HG02610 (cell line): ENCODE measurements at regions not wholly inside any gene's neighbourhood (a gene's known extent, or its start where the extent isn't known, plus 50 kb on each side); places are given as distances from the start of the nearest gene placed in this dataset.
A peak's percentile ranks its signal among the peaks of the same experiment; 100 is the strongest.
"Not testable (repeated sequence)": the region's sequence is repeated elsewhere in the genome, so short reads cannot be mapped to it uniquely, and the experiment has no call there.

Source experiments
- ATAC-seq: cut with Tn5 transposase; IDR thresholded peaks from one replicate; pipeline ENCODE4 v1.9.1; 2021; ENCODE audit warnings: mild to moderate bottlenecking, moderate library complexity; ENCODE audit not compliant: unreplicated experiment

DNA sequence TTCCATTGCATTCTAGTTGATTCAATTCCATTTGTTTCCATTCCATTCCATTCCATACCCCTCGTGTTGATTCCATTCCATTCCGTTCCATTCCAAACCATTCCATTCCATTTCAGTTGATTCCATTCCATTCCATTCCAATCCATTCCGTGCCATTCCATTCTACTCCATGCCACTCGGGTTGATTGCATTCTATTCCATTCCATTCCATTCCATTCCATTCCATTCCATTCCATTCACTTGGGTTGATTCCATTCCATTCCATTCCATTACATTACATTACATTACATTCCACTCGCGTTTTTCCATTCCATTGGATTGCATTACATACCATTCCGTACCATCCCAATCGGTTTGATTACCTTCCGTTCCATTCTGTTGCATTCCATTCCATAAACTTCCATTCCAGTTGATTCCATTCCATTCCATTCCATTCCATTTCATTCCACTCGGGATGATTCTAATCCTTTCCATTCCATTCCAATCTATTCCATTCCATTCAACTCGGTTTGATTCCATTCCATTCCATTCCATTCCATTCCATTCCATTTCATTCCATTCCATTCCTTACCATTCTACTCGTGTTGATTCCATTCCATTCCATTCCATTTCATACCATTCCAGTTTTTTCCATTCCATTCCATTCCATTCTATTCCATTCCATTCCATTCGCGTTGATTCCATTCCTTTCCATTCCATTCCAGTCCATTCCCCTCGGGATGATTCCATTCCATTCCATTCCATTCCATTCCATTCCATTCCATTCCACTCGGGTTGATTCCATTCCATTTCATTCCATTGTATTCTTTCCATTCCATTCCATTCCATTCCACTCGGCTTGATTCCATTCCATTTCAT, 1140.4 kb downstream of the RPIA start:
- ATAC-seq: no peak

DNA sequence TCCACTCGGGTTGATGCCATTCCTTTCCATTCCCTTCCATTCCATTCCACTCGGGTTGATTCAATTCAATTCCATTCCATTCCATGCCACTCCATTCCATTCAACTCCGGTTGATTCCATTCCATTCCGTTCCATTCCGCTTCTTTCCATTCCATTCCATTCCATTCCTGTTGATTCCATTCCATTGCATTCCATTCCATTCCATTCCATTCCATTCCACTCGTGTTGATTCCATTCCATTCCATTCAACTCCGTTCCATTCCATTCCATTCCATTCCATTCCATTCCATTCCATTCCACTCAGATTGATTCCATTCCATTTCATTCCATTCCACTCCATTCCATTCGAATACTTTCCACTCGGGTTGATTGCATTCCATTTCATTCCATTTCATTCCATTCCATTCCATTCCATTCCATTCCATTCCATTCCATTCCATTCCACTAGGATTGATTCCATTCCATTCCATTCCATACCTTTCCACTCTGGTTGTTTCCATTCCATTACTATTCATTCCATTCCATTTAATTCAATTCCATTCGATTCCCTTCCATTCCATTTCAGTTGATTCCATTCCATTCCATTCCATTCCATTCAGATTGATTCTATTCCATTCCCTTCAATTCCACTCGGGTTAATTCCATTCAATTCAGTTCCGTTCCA, 1141.8 kb downstream of the RPIA start:
- ATAC-seq: peak; percentile 52

GRCh38 chr2:89833780-89834117, 1142.3 kb downstream of the RPIA start:
- no peak for ATAC-seq

- no peak for ATAC-seq
Measured at GRCh38 chr2:89834306-89834705, 1142.8 kb downstream of the RPIA start.

DNA sequence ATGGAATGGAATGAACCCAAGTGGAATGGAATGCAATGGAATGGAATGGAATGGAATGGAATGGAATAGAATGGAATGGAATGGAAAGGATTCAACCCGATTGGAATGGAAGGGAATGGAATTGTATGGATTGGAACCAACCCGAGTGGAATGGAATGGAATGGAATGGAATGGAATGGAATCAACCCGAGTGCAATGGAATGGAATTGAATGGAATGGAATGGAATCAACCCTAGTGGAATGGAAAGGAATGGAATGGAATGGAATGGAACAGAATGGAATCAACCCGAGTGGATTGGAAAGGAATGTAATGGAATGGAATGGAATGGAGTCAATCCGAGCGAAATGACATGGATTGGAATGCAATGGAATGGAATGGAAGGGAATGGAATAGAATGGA, 1144.9 kb downstream of the RPIA start:
- ATAC-seq: peak; percentile 44

GRCh38 chr2:89837962-89838625, 1146.6 kb downstream of the RPIA start:
- ATAC-seq: peak; percentile 20

DNA sequence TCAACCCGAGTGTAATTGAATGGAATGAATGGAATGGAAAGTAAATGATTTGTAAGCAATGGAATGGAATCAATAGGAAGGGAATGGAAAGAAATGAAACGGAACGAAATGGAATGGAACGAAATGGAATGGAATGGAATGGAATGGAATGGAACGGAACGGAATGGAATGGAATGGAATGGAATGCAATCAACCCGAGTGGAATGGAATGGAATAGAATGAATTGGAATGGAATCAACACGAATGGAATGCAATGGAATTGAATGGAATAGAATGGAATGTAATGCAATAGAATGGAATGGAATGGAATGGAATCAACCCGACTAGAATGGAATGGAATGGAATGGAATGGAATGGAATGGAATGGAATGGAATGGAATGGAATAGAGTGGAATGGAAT, 1148.7 kb downstream of the RPIA start:
- ATAC-seq: peak; percentile 32

DNA sequence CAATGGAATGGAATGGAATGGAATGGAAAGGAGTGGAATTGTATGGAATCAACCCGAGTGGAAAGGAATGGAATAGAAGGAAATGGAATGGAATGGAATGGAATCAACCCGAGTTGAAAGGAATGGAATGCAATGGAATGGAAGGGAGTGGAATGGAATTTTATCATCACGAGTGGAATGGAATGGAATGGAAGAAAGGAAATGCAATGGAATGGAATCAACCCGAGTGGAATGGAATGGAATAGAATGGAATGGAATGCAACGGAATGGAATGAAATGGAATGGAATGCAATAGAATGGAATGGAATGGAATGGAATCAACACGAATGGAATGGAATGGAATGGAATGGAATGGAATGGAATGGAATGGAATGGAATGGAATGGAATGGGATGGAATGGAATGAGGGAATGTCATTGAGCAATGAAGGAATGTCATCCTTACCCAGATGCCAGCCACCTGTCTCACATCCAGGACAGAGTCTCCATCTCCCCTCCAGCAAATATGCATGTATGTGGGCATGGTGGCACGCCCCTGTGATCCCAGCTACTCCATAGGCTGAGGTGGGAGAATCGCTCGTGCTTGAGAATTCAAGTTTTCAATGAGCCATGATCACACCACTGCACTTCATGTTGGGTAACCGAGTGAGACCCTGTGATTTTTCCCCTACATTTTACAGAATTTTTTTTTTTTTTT, 1149.5 kb downstream of the RPIA start:
- ATAC-seq: peak; percentile 36

GRCh38 chr2:89841476-89841840, 1150.0 kb downstream of the RPIA start:
- ATAC-seq: no peak

GRCh38 chr2:89842180-89842908, 1150.9 kb downstream of the RPIA start:
- ATAC-seq: no peak

- ATAC-seq: no peak
Measured at GRCh38 chr2:89844221-89844943, 1152.9 kb downstream of the RPIA start.

GRCh38 chr2:89845532-89845931, 1154.1 kb downstream of the RPIA start:
- ATAC-seq: no peak

DNA sequence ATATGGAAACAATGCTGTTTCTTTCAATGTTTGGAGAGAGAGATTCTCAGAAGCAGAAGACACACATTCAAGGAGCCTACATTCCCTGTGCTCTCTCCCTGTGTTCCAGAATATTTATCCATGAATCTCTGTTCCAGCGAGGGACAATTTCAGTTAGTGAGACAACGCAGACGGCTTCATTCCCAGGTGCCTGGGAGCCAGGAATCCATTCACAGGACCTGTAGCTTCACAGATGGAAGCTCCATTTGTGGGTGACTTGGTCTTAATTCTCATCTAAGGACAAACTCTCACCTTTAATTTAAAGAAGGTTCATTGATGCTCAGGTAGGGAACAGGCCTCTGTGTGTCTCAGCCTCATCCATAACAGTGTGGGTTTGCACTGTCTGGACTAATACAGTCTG, 1156.6 kb downstream of the RPIA start:
- ATAC-seq: no peak

GRCh38 chr2:89848763-89849368, 1157.4 kb downstream of the RPIA start:
- ATAC-seq: no peak

GRCh38 chr2:89849731-89850130, 1158.3 kb downstream of the RPIA start:
- ATAC-seq: no peak

DNA sequence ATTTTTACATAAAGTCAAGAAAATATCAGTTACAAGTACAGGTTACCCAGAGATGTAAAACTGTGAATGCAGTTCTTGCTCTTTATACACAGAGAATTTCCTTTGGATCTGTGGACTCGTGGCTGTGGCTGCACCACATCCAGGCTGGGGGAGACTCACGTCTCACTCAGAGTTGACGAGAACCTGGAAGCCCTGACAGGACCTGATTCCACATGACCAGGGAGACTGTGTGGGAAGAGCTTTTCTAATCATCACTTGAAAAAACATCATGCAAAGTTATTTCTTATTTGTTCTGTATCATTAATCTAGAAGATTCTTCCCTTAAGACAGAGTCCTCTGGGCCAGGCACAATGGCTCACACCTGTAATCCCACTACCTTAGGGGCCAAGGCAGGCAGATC, 1159.0 kb downstream of the RPIA start:
- no peak for ATAC-seq

DNA sequence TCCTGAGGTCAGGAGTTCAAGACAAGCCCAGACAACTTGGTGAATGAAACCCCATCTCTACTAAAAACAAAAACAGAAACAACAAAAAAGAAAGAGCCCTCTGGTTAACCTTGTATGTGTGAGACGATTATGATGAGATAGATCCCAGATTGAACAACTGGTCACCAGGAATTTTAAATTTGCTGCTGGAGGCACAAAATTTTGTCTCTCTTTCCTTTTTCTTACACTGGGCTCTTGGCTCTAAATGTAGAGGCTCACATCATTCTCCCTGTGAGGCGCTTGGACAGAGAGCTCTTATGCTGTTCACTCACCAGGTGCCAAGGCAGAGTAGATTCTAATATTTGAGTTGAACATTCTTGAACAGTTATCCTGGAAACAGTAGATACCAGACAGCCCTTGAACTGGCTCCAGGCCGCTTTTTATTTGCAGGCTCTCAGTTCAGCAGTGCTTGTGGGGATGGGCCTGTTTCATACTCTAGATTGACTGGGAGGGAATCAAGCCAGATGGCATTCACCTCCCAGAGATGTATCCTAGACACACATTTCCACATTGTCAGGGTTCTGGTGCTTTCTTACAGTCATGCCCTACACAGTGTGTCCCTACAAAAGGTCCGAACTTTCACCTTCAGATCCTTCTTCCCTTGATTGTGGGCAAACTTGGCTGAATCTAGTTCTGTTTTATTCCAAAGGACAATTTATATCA, 1159.6 kb downstream of the RPIA start:
- no peak for ATAC-seq

GRCh38 chr2:89851583-89851905, 1160.1 kb downstream of the RPIA start:
- ATAC-seq: no peak

DNA sequence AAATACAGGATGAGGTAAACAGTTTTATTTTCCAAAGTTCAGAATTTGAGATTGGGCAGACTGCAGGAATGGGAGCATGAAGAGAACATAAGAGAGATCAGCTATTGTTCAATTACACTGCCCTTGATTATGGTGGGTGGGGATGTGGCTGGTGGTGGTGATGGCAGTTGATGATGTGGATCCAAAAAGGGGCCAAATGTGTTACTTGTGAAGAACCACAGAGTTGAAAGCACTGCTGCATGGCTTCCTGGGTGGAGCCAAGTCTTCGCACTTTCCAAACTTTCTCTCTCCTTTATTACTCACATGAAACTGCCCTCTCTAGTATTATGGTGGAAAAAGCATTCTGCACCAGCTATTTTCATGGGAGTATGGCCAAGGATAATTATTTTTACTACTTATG, 1162.0 kb downstream of the RPIA start:
- not testable (repeated sequence) for ATAC-seq
